Right lobe of liver (tissue), 4 donors: ENCODE measurements at regions not wholly inside any gene's neighbourhood (a gene's known extent, or its start where the extent isn't known, plus 50 kb on each side); places are given as distances from the start of the nearest gene placed in this dataset.

Source experiments
- CTCF ChIP-seq, 4 donors: fragments of 200-600 bp in 3 of 4; fragments of 450-650 bp in 1 of 4; IDR thresholded peaks; one replicate each; pipeline versions ENCODE4 v1.5.1 to v1.8.0; 2016 to 2022; ENCODE audit warnings: antibody characterized with exemption in 4 of 4, mild to moderate bottlenecking in 2 of 4
- POLR2A ChIP-seq: fragments of 450-650 bp; IDR thresholded peaks from one replicate; pipeline ENCODE4 v1.6.1; 2017; ENCODE audit warnings: antibody characterized with exemption, mild to moderate bottlenecking
- donor health status: DM: no; HTN: no; CAD: no.
- donor health status: DM: no; HTN: no; CAD: no.
- donor health status: DM: no; HTN: yes; CAD: no.

GRCh38 chr1:95642035-95642434, 408.0 kb downstream of the RWDD3 start:
- no peak for TF ChIP-seq CTCF (IDR thresholded peaks at IDR 0.05)
- no peak for TF ChIP-seq POLR2A
